ENCODE measurements at regions not wholly inside any gene's neighbourhood (a gene's known extent, or its start where the extent isn't known, plus 50 kb on each side); places are given as distances from the start of the nearest gene placed in this dataset.
"Not testable (repeated sequence)": the region's sequence is repeated elsewhere in the genome, so short reads cannot be mapped to it uniquely, and the experiment has no call there.

GRCh38 chr2:142310530-142310929 lies 179.7 kb upstream of the LRP1B start:
- POLR2A ChIA-PET = no interaction called here
- no peaks in the 10 kb centered on the region for H3K4me1 Mint-ChIP-seq (ENCODE audit: low read depth)
- no peaks in the 10 kb centered on the region for H3K27me3 Mint-ChIP-seq
- no peak overlapping the region for H3K4me3 Mint-ChIP-seq
- no peak for DNase-seq
- H3K9me3 Mint-ChIP-seq = peaks cover 28% of the 10 kb centered on the region
- H3K27ac Mint-ChIP-seq = no peak overlapping the region
- intact Hi-C loops (cut with micrococcal nuclease) = no loop called here
- H3K36me3 Mint-ChIP-seq = no peaks in the 10 kb centered on the region
- CTCF ChIA-PET = no interaction called here

GRCh38 chr2:142308744-142309143 lies 177.9 kb upstream of the LRP1B start:
- DNase-seq = no peak
- intact Hi-C loops (cut with micrococcal nuclease) = no loop called here
- ChIA-PET POLR2A (no interaction called here), CTCF (no interaction called here)
- H3K9me3 Mint-ChIP-seq = peaks cover 26% of the 10 kb centered on the region
- H3K27me3 Mint-ChIP-seq = no peaks in the 10 kb centered on the region
- no peaks in the 10 kb centered on the region for H3K36me3 Mint-ChIP-seq
- H3K4me3 Mint-ChIP-seq = no peak overlapping the region
- H3K4me1 Mint-ChIP-seq (ENCODE audit: low read depth) = no peaks in the 10 kb centered on the region
- no peak overlapping the region for H3K27ac Mint-ChIP-seq

GRCh38 chr2:142307616-142308115 lies 176.8 kb upstream of the LRP1B start:
- Mint-ChIP-seq H3K4me1 (ENCODE audit: low read depth) (no peaks in the 10 kb centered on the region), H3K27ac (no peak overlapping the region), H3K4me3 (no peak overlapping the region), H3K9me3 (peaks cover 26% of the 10 kb centered on the region), H3K27me3 (no peaks in the 10 kb centered on the region), H3K36me3 (no peaks in the 10 kb centered on the region)
- ChIA-PET POLR2A (no interaction called here), CTCF (no interaction called here)
- intact Hi-C loops (cut with micrococcal nuclease) = no loop called here
- no peak for DNase-seq

GRCh38 chr2:142307086-142307485 lies 176.3 kb upstream of the LRP1B start:
- intact Hi-C loops (cut with micrococcal nuclease) = no loop called here
- Mint-ChIP-seq H3K4me1 (ENCODE audit: low read depth) (no peaks in the 10 kb centered on the region), H3K4me3 (no peak overlapping the region), H3K36me3 (no peaks in the 10 kb centered on the region), H3K27ac (no peak overlapping the region), H3K27me3 (no peaks in the 10 kb centered on the region), H3K9me3 (peaks cover 26% of the 10 kb centered on the region)
- DNase-seq = no peak
- ChIA-PET POLR2A (no interaction called here), CTCF (no interaction called here)

- no peak overlapping the region for H3K27ac Mint-ChIP-seq
- ChIA-PET CTCF (no interaction called here), POLR2A (no interaction called here)
- no peak overlapping the region for H3K4me3 Mint-ChIP-seq
- no peaks in the 10 kb centered on the region for H3K36me3 Mint-ChIP-seq
- no peak for DNase-seq
- no peaks in the 10 kb centered on the region for H3K4me1 Mint-ChIP-seq (ENCODE audit: low read depth)
- peaks cover 17% of the 10 kb centered on the region for H3K9me3 Mint-ChIP-seq
- no peaks in the 10 kb centered on the region for H3K27me3 Mint-ChIP-seq
- intact Hi-C loops (cut with micrococcal nuclease) = no loop called here
These were observed 175.3 kb upstream of the LRP1B start for GRCh38 chr2:142306131-142306530.

GRCh38 chr2:142300517-142300916 lies 169.7 kb upstream of the LRP1B start:
- Mint-ChIP-seq H3K9me3 (peaks cover 4% of the 10 kb centered on the region), H3K27me3 (no peaks in the 10 kb centered on the region), H3K4me3 (no peak overlapping the region), H3K36me3 (no peaks in the 10 kb centered on the region), H3K4me1 (ENCODE audit: low read depth) (no peaks in the 10 kb centered on the region), H3K27ac (no peak overlapping the region)
- intact Hi-C loops (cut with micrococcal nuclease) = no loop called here
- POLR2A ChIA-PET = no interaction called here
- no peak for DNase-seq
- CTCF ChIA-PET = no interaction called here

GRCh38 chr2:142299021-142299420 lies 168.2 kb upstream of the LRP1B start:
- H3K36me3 Mint-ChIP-seq = no peaks in the 10 kb centered on the region
- ChIA-PET POLR2A (no interaction called here), CTCF (no interaction called here)
- H3K27me3 Mint-ChIP-seq = no peaks in the 10 kb centered on the region
- intact Hi-C loops (cut with micrococcal nuclease) = no loop called here
- H3K4me1 Mint-ChIP-seq (ENCODE audit: low read depth) = no peaks in the 10 kb centered on the region
- no peak for DNase-seq
- H3K4me3 Mint-ChIP-seq = no peak overlapping the region
- H3K27ac Mint-ChIP-seq = no peak overlapping the region
- peaks cover 4% of the 10 kb centered on the region for H3K9me3 Mint-ChIP-seq

GRCh38 chr2:142294225-142294624 lies 163.4 kb upstream of the LRP1B start:
- Mint-ChIP-seq H3K27ac (no peak overlapping the region), H3K27me3 (no peaks in the 10 kb centered on the region), H3K4me3 (no peak overlapping the region), H3K9me3 (peaks cover 13% of the 10 kb centered on the region), H3K4me1 (ENCODE audit: low read depth) (no peaks in the 10 kb centered on the region), H3K36me3 (no peaks in the 10 kb centered on the region)
- ChIA-PET POLR2A (no interaction called here), CTCF (no interaction called here)
- DNase-seq = no peak
- intact Hi-C loops (cut with micrococcal nuclease) = no loop called here

- H3K4me1 Mint-ChIP-seq (ENCODE audit: low read depth) = no peaks in the 10 kb centered on the region
- no peak overlapping the region for H3K4me3 Mint-ChIP-seq
- no peaks in the 10 kb centered on the region for H3K27me3 Mint-ChIP-seq
- intact Hi-C loops (cut with micrococcal nuclease) = no loop called here
- DNase-seq = no peak
- CTCF ChIA-PET = no interaction called here
- H3K9me3 Mint-ChIP-seq = peaks cover 17% of the 10 kb centered on the region
- POLR2A ChIA-PET = no interaction called here
- no peak overlapping the region for H3K27ac Mint-ChIP-seq
- no peaks in the 10 kb centered on the region for H3K36me3 Mint-ChIP-seq
These were observed 161.2 kb upstream of the LRP1B start for GRCh38 chr2:142291969-142292368.

- Mint-ChIP-seq H3K36me3 (no peaks in the 10 kb centered on the region), H3K27me3 (no peaks in the 10 kb centered on the region), H3K4me3 (no peak overlapping the region), H3K27ac (no peak overlapping the region), H3K9me3 (peaks cover 22% of the 10 kb centered on the region), H3K4me1 (ENCODE audit: low read depth) (no peaks in the 10 kb centered on the region)
- intact Hi-C loops (cut with micrococcal nuclease) = no loop called here
- POLR2A ChIA-PET = no interaction called here
- no peak for DNase-seq
- CTCF ChIA-PET = no interaction called here
These were observed 160.1 kb upstream of the LRP1B start for GRCh38 chr2:142290931-142291330.

GRCh38 chr2:142286618-142287017 lies 155.8 kb upstream of the LRP1B start:
- no peaks in the 10 kb centered on the region for H3K4me1 Mint-ChIP-seq (ENCODE audit: low read depth)
- H3K36me3 Mint-ChIP-seq = no peaks in the 10 kb centered on the region
- peaks cover 20% of the 10 kb centered on the region for H3K9me3 Mint-ChIP-seq
- H3K27ac Mint-ChIP-seq = no peak overlapping the region
- DNase-seq = no peak
- intact Hi-C loops (cut with micrococcal nuclease) = no loop called here
- CTCF ChIA-PET = no interaction called here
- POLR2A ChIA-PET = no interaction called here
- H3K27me3 Mint-ChIP-seq = no peaks in the 10 kb centered on the region
- no peak overlapping the region for H3K4me3 Mint-ChIP-seq

- H3K4me1 Mint-ChIP-seq (ENCODE audit: low read depth) = no peaks in the 10 kb centered on the region
- intact Hi-C loops (cut with micrococcal nuclease) = no loop called here
- no peaks in the 10 kb centered on the region for H3K27me3 Mint-ChIP-seq
- ChIA-PET POLR2A (no interaction called here), CTCF (interaction anchor here (0.6 kb wide), 1 partner anchor 83 kb away, joined by 3 read pairs; no protein-coding TSS in a partner anchor)
- no peak overlapping the region for H3K4me3 Mint-ChIP-seq
- H3K36me3 Mint-ChIP-seq = no peaks in the 10 kb centered on the region
- DNase-seq = no peak
- no peak overlapping the region for H3K27ac Mint-ChIP-seq
- peaks cover 22% of the 10 kb centered on the region for H3K9me3 Mint-ChIP-seq
These were observed 154.7 kb upstream of the LRP1B start for GRCh38 chr2:142285480-142285879.

GRCh38 chr2:142284336-142284735 lies 153.5 kb upstream of the LRP1B start:
- H3K4me3 Mint-ChIP-seq; H3K4me1 Mint-ChIP-seq (ENCODE audit: low read depth); H3K27me3 Mint-ChIP-seq; intact Hi-C loops (cut with micrococcal nuclease); H3K27ac Mint-ChIP-seq; CTCF ChIA-PET; DNase-seq; H3K36me3 Mint-ChIP-seq; POLR2A ChIA-PET: not testable (repeated sequence)
- peaks cover 19% of the 10 kb centered on the region for H3K9me3 Mint-ChIP-seq

- H3K27me3 Mint-ChIP-seq = no peaks in the 10 kb centered on the region
- CTCF ChIA-PET = no interaction called here
These were observed 150.0 kb upstream of the LRP1B start for GRCh38 chr2:142280831-142281230.

More at GRCh38 chr2:142280831-142281230, 150.0 kb upstream of the LRP1B start:
- Mint-ChIP-seq H3K4me1 (ENCODE audit: low read depth) (no peaks in the 10 kb centered on the region), H3K9me3 (peaks cover 12% of the 10 kb centered on the region), H3K27ac (no peak overlapping the region), H3K4me3 (no peak overlapping the region), H3K36me3 (no peaks in the 10 kb centered on the region)
- DNase-seq = no peak
- POLR2A ChIA-PET = no interaction called here
- intact Hi-C loops (cut with micrococcal nuclease) = no loop called here
